Thoracic aorta (tissue), 2 donors: ENCODE measurements at regions not wholly inside any gene's neighbourhood (a gene's known extent, or its start where the extent isn't known, plus 50 kb on each side); places are given as distances from the start of the nearest gene placed in this dataset.

Source experiments
- ATAC-seq: fragments of 150-250 bp; one replicate; pipeline ENCODE4 v1.8.0; 2017; ENCODE audit warnings: low read depth; ENCODE audit not compliant: insufficient number of reproducible peaks, low FRiP score
- DNase-seq: peaks from one replicate; pipeline ENCODE4 v3.0.0-alpha.2; 2020; ENCODE audit warnings: low spot score
- H3K27ac ChIP-seq, 2 donors: fragments of 200-600 bp; sonication (generic); 1 replicate in 1 of 2; 2 replicates in 1 of 2; pipeline ENCODE4 v1.5.1; 2016; ENCODE audit warnings: mild to moderate bottlenecking in 2 of 2, moderate library complexity in 2 of 2
- H3K27me3 ChIP-seq: fragments of 200-600 bp; sonication (generic); replicated peaks from 2 replicates; pipeline ENCODE4 v1.6.0; 2016; ENCODE audit warnings: mild to moderate bottlenecking; ENCODE audit not compliant: insufficient read depth
- H3K36me3 ChIP-seq: fragments of 200-600 bp; sonication (generic); one replicate; pipeline ENCODE4 v1.5.1; 2016
- H3K4me1 ChIP-seq, 2 donors: fragments of 200-600 bp; sonication (generic); 1 replicate in 1 of 2; 2 replicates in 1 of 2; pipeline versions ENCODE4 v1.5.1 to v1.6.0; 2016; ENCODE audit warnings: low read depth in 2 of 2, mild to moderate bottlenecking in 1 of 2; ENCODE audit not compliant: control insufficient read depth in 1 of 2
- H3K4me3 ChIP-seq: fragments of 200-600 bp; sonication (generic); 2 replicates; pipeline ENCODE4 v1.5.1; 2016; ENCODE audit warnings: mild to moderate bottlenecking
- H3K9me3 ChIP-seq: fragments of 200-600 bp; sonication (generic); 2 replicates; pipeline ENCODE4 v1.5.1; 2016
- CTCF ChIP-seq: fragments of 200-600 bp; sonication (generic); IDR thresholded peaks from one replicate; pipeline ENCODE4 v1.5.1; 2019; ENCODE audit warnings: antibody characterized with exemption

- TF ChIP-seq CTCF, result no peak
- no peaks in the 10 kb centered on the region for H3K9me3 ChIP-seq
- no peak for ATAC-seq
- H3K27me3 ChIP-seq, result no peaks in the 10 kb centered on the region
- no peak overlapping the region for H3K4me3 ChIP-seq
- H3K27ac ChIP-seq, result no peak overlapping the region
- DNase-seq, result no peak
- H3K36me3 ChIP-seq, result no peaks in the 10 kb centered on the region
- H3K4me1 ChIP-seq, result no peaks in the 10 kb centered on the region
Observed at GRCh38 chr7:18315241-18315640, 180.3 kb upstream of the HDAC9 start.

DNA sequence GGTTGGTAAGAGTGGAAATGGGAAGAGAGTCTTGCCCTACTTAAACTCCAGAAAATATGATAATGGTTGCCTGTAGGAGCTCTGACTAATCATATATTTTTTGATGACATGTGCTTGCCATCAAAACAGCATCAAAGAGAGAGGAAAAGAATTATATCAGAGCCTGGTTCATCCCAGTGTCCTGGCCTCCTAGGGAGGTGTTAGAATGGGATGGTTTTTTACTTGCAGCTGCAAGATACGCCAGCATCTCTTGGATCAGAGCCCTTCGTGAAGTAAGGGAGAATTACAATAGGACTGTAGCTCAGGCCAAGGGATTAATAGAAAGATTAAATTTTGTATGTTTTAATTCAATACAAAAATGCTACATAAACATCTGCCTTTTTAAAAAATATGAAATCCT lies 177.6 kb upstream of the HDAC9 start:
- no peaks in the 10 kb centered on the region for H3K9me3 ChIP-seq
- no peak overlapping the region for H3K27ac ChIP-seq
- DNase-seq, result no peak
- H3K27me3 ChIP-seq, result no peaks in the 10 kb centered on the region
- H3K36me3 ChIP-seq, result no peaks in the 10 kb centered on the region
- no peak for ATAC-seq
- H3K4me1 ChIP-seq, result peaks cover 0 to 5% of the 10 kb centered on the region in 2 donors
- H3K4me3 ChIP-seq, result no peak overlapping the region
- no peak for TF ChIP-seq CTCF

DNA sequence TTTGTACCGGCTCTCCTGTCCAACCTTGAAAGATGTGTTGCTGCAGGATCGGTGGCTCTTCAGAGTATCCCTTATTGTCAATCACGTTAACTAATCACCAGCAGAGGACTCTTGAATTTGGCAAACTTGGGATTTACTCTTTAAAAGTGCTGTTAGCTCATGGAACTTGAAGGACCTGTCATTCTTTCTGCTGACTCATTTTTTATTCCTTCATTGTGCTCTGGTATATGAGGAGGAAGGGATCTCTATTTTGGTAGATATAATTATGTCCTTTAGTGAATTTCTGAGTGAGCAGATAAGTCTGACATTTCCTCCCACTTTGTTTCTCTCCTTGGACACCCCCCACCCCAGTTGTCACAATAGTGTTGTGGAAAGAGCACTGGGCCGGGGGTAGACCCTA lies 175.1 kb upstream of the HDAC9 start:
- H3K36me3 ChIP-seq, result no peaks in the 10 kb centered on the region
- no peak for DNase-seq
- no peak for ATAC-seq
- no peaks in the 10 kb centered on the region for H3K27me3 ChIP-seq
- no peak for TF ChIP-seq CTCF
- peaks cover 0 to 5% of the 10 kb centered on the region in 2 donors for H3K4me1 ChIP-seq
- H3K27ac ChIP-seq, result no peak overlapping the region
- H3K4me3 ChIP-seq, result no peak overlapping the region
- no peaks in the 10 kb centered on the region for H3K9me3 ChIP-seq

- H3K27ac ChIP-seq, result no peak overlapping the region
- no peak for ATAC-seq
Observed at GRCh38 chr7:18320971-18321567, 174.5 kb upstream of the HDAC9 start.

DNA sequence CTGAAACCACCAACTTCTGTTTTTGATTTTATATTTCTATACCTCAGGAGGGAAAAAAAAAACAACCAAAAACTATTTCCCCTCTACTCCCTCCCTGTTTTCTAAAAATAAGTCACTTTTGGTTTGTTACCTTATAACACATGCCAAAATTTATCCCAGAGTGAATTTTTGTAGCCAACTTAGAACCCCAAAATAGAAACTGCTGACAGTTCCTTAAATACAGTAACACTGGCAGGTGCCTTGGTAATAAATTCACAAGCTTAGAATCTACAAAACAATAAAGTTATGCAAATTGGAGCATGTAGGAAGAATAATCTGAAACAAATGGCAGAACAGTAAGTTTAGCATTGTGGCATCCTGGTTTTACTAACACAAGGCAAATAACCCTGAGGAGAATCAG lies 165.0 kb upstream of the HDAC9 start:
- Histone ChIP-seq H3K27me3 (no peaks in the 10 kb centered on the region), H3K9me3 (no peaks in the 10 kb centered on the region), H3K27ac (no peak overlapping the region), H3K4me1 (peaks cover 16 to 34% of the 10 kb centered on the region in 2 donors), H3K4me3 (no peak overlapping the region), H3K36me3 (no peaks in the 10 kb centered on the region)
- no peak for DNase-seq
- no peak for ATAC-seq
- TF ChIP-seq CTCF, result no peak

More at GRCh38 chr7:18320971-18321567, 174.5 kb upstream of the HDAC9 start:
- TF ChIP-seq CTCF, result peak; percentile 44
- Histone ChIP-seq H3K27me3 (no peaks in the 10 kb centered on the region), H3K9me3 (no peaks in the 10 kb centered on the region), H3K4me3 (no peak overlapping the region), H3K4me1 (peaks cover 0 to 5% of the 10 kb centered on the region in 2 donors), H3K36me3 (no peaks in the 10 kb centered on the region)
- no peak for DNase-seq
